Muscle layer of colon (tissue), 2 donors: ENCODE measurements at regions not wholly inside any gene's neighbourhood (a gene's known extent, or its start where the extent isn't known, plus 50 kb on each side); places are given as distances from the start of the nearest gene placed in this dataset.

Experiments
- H3K27ac ChIP-seq: one replicate; pipeline ENCODE4 v1.7.0; 2013; ENCODE audit warnings: low read depth, mild to moderate bottlenecking, low read length, moderate library complexity
- H3K27me3 ChIP-seq, 2 donors: one replicate each; pipeline ENCODE4 v1.7.0; 2013; ENCODE audit warnings: low read length in 2 of 2, mild to moderate bottlenecking in 2 of 2; ENCODE audit not compliant: insufficient read depth in 2 of 2, control insufficient read depth in 1 of 2
- H3K36me3 ChIP-seq: one replicate; pipeline ENCODE4 v1.7.0; 2013; ENCODE audit warnings: mild to moderate bottlenecking, low read length; ENCODE audit not compliant: insufficient read depth
- H3K4me1 ChIP-seq: one replicate; pipeline ENCODE4 v1.7.0; 2013; ENCODE audit warnings: mild to moderate bottlenecking, low read length; ENCODE audit not compliant: insufficient read depth
- H3K4me3 ChIP-seq, 2 donors: one replicate each; pipeline ENCODE4 v1.7.0; 2013; ENCODE audit warnings: low read length in 2 of 2, low read depth in 1 of 2, mild to moderate bottlenecking in 1 of 2, moderate library complexity in 1 of 2
- H3K9ac ChIP-seq: one replicate; pipeline ENCODE4 v1.7.0; 2013; ENCODE audit warnings: low read length
- H3K9me3 ChIP-seq: one replicate; pipeline ENCODE4 v1.7.0; 2013; ENCODE audit warnings: mild to moderate bottlenecking, low read length
- donor health status: abdominal sarcoma.
- donor health status: Adenocarcinoma of cecum.

DNA sequence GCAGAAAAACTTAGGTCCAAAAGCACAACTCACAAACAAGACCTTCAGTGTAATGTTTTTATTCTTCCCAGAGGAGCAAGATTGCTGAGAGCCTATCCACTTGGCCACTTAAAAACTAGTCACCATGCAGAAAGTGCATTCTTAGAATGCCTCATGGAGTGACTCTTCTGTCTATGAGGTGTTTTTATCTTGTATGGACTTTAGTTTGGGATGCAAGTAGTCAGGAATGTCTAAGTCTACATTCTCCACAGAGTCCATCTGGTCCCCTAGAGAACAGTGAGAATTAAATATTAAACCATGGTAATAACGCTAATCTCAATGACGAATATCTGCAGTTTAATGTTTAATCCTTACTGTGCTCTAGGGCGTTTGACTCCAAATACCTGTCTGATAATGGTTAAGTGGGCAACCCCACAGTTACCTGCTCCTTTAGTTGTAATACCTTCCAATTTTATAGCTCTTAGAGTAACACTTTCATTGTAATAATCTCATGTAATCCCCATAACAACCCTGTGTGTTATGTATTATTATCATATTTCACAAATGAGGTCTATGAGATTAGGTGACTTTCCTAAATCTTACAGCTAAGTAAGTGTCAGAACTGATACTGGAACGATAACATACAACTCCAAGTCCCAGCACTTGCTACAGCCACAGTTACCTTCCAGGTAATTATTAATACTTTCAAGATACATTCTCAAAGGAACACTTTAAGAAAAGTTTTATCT is 235.6 kb upstream of the JADE1 start:
- Histone ChIP-seq H3K4me1 (peaks cover 18% of the 10 kb centered on the region), H3K27ac (no peak overlapping the region), H3K9ac (no peak overlapping the region), H3K9me3 (no peaks in the 10 kb centered on the region), H3K36me3 (no peaks in the 10 kb centered on the region), H3K4me3 (no peak overlapping the region), H3K27me3 (no peaks in the 10 kb centered on the region)

- Histone ChIP-seq H3K4me1 (peaks cover 20% of the 10 kb centered on the region), H3K27me3 (no peaks in the 10 kb centered on the region), H3K27ac (no peak overlapping the region), H3K9ac (no peak overlapping the region), H3K9me3 (no peaks in the 10 kb centered on the region), H3K36me3 (no peaks in the 10 kb centered on the region), H3K4me3 (no peak overlapping the region)
Observed at GRCh38 chr4:128572778-128573241, 236.7 kb upstream of the JADE1 start.

DNA sequence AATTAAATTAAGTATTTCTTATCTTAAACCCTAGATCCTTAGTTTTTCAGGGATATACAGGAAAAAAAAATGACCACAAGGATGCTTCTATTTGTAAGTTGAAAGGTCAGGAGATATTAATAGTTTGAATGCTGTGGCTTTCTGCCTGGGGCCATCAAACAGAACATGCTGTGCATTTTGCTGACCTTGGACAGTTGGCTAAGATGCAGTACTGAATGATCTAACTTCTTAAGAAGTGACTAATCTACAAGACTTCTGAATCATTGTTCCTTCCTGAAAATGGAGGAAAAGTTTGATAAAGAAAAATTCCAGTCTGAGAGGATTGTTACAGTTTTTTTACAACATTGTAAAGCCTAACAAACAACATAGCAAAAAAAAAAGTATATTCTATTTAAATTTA is 237.8 kb upstream of the JADE1 start:
- H3K4me1 ChIP-seq = peaks cover 20% of the 10 kb centered on the region
- no peak overlapping the region for H3K9ac ChIP-seq
- H3K9me3 ChIP-seq = no peaks in the 10 kb centered on the region
- H3K27me3 ChIP-seq = no peaks in the 10 kb centered on the region
- H3K36me3 ChIP-seq = no peaks in the 10 kb centered on the region
- no peak overlapping the region for H3K27ac ChIP-seq
- no peak overlapping the region for H3K4me3 ChIP-seq

- Histone ChIP-seq H3K27ac (no peak overlapping the region), H3K4me3 (no peak overlapping the region), H3K9me3 (no peaks in the 10 kb centered on the region), H3K36me3 (no peaks in the 10 kb centered on the region), H3K9ac (no peak overlapping the region), H3K4me1 (peaks cover 20% of the 10 kb centered on the region), H3K27me3 (no peaks in the 10 kb centered on the region)
Observed at GRCh38 chr4:128570387-128570975, 239.0 kb upstream of the JADE1 start.

DNA sequence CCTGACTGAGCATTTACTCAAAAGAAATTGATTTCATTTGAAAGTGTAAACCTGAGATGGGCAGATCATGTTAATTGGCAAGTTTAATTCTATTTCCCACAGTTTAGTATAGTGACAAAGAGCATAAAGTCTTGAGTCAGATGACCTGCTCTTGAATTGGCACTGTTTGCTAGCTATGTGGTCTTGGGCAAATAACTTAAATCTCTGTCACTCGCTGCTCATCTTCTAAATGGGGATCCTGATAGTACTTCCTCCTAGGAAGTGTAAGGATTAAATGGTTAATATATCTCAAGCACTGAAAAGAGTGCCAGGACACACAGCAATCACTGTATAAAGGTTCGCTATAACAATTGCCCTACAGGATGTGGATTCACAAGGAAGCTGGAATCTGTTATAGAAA is 242.8 kb upstream of the JADE1 start:
- no peak overlapping the region for H3K4me3 ChIP-seq
- no peaks in the 10 kb centered on the region for H3K36me3 ChIP-seq
- no peaks in the 10 kb centered on the region for H3K9me3 ChIP-seq
- H3K4me1 ChIP-seq = peaks cover 20% of the 10 kb centered on the region
- H3K27ac ChIP-seq = no peak overlapping the region
- no peaks in the 10 kb centered on the region for H3K27me3 ChIP-seq
- no peak overlapping the region for H3K9ac ChIP-seq

DNA sequence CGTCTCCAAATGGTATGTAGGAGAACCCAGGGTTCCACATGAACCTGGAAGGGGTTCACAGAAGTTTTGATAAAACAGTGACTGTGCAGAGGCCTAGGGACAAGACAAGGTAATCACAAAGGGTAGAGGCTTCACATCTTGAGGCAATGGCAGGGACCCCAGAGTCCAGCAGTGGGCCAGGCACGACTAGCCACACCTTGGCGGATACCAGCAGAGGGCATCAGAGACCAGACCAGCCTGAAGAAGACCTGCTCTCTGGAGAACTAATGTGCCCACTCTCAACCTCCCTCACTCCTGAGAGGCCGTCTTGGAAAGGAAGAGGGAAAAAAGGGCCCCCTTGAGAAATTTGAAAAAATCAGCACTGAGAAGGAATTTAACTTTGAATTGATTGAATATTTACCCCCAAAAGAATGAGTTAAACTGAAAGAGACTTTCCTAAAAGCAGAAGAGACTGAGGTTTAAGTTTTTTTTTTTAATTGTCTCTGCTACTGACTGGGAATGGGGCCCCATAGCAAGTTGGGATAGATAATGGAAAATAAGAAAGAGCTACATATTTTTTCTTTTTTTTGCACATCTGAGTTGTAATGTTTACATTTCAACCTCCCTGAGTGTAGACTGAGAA is 243.8 kb upstream of the JADE1 start:
- Histone ChIP-seq H3K9me3 (no peaks in the 10 kb centered on the region), H3K4me1 (peaks cover 16% of the 10 kb centered on the region), H3K4me3 (no peak overlapping the region), H3K9ac (no peak overlapping the region), H3K27me3 (no peaks in the 10 kb centered on the region), H3K36me3 (no peaks in the 10 kb centered on the region), H3K27ac (no peak overlapping the region)

DNA sequence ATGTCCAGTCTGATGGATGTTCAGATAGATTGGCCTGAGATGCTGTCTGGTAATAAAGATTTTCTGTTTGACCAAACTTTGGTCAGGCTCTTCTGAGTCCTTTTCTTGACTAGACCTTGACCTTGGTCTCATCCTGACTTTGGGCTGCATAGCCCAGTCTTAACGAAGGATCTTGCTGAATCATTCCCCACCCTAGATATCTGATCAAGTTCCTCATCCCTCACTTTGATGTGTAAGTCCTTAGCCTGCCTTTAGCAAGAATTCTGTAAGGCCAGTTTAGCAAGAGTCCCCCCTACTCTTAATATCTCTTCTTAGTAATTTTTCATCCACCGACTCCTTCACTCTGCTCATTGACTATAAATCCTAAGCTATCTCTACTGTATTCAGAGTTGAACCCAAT is 244.4 kb upstream of the JADE1 start:
- H3K27ac ChIP-seq = no peak overlapping the region
- H3K27me3 ChIP-seq = no peaks in the 10 kb centered on the region
- no peak overlapping the region for H3K4me3 ChIP-seq
- no peaks in the 10 kb centered on the region for H3K36me3 ChIP-seq
- H3K4me1 ChIP-seq = peaks cover 14% of the 10 kb centered on the region
- no peaks in the 10 kb centered on the region for H3K9me3 ChIP-seq
- no peak overlapping the region for H3K9ac ChIP-seq

DNA sequence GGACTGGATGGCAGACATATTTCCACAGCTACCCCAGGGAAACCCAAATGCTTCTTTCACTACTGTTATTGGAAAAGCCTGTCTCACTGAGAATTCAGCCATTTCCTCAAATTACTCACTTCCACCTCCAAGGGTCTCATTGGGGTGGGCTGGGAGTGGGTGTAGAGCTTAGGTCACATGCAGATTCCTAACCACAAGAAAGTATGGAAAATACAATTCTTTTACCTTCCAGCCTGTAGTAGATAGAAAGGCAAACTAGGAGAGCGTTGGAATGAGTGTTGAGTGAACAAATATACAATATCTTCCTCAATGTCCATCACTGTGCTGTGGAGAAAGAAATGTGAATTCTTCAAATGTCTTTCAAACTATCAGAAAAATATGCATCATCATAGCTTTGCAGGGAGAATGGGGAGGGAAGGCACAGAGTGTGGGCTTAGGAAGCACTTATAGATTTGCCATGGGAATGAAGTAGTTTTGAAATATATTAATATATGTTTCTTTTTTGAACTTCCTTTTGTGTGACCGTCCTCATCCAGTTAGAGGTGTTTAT is 245.3 kb upstream of the JADE1 start:
- H3K27me3 ChIP-seq = no peaks in the 10 kb centered on the region
- no peaks in the 10 kb centered on the region for H3K9me3 ChIP-seq
- H3K4me1 ChIP-seq = peaks cover 14% of the 10 kb centered on the region
- no peak overlapping the region for H3K9ac ChIP-seq
- no peak overlapping the region for H3K27ac ChIP-seq
- H3K36me3 ChIP-seq = no peaks in the 10 kb centered on the region
- no peak overlapping the region for H3K4me3 ChIP-seq

GRCh38 chr4:128560754-128561495 is 248.6 kb upstream of the JADE1 start:
- Histone ChIP-seq H3K27me3 (no peaks in the 10 kb centered on the region), H3K36me3 (no peaks in the 10 kb centered on the region), H3K27ac (no peak overlapping the region), H3K9ac (no peak overlapping the region), H3K4me3 (no peak overlapping the region), H3K9me3 (no peaks in the 10 kb centered on the region), H3K4me1 (peaks cover 17% of the 10 kb centered on the region)

DNA sequence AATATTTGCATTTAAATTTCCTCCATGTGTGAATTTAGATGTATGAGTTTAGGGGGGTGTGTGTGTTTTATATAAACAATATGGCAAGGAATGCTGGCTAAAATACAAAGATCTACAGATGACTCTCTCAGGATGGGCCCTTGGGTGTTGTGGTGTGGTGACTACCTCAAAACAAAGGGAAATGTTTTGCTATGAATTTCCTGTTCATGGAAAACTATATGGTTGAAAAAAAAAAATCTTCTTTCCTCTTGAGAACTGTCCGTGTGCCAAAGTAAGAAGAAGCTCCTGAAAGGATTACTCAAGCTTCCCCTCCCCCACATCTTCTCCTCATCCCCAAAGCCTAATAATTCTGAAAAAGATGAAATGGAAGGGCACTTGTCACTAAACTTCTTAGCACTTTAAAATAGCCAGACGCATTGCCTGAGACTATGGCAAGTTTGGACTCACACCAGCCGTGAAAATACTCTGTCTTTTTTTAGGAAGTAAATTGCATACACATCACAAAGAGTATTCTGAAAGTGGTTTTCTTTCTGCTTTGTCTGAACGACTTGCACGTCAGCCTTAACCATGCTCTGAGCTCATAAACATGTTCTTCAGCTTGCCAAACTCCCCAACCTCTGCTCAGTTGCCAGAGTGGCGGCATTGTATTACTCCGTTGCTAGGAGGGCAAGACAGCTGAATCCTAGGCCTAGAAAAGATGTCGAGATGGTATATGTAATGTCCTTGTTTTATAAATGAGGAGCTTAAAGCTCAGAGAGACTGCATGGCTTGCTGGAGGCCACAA is 250.4 kb upstream of the JADE1 start:
- Histone ChIP-seq H3K27ac (peak overlapping the region; percentile 50), H3K4me1 (peaks cover 25% of the 10 kb centered on the region), H3K9me3 (no peaks in the 10 kb centered on the region), H3K36me3 (no peaks in the 10 kb centered on the region), H3K27me3 (no peaks in the 10 kb centered on the region), H3K4me3 (no peak overlapping the region), H3K9ac (no peak overlapping the region)
